HEK293 (cell line): ENCODE measurements at regions not wholly inside any gene's neighbourhood (a gene's known extent, or its start where the extent isn't known, plus 50 kb on each side); places are given as distances from the start of the nearest gene placed in this dataset.

Experiments
- CTCF ChIA-PET: fragments of 350-600 bp; formaldehyde crosslinking; extraction: SDS; loops from one replicate; lab custom pipeline; 2021; ENCODE audit warnings: antibody characterized with exemption; lab: Yijun Ruan, JAX
- POLR2A ChIA-PET: fragments of 300-600 bp; formaldehyde crosslinking; extraction: SDS; loops from one replicate; lab custom pipeline; 2020; ENCODE audit warnings: antibody characterized with exemption, inconsistent platforms; lab: Yijun Ruan, JAX
- H3K27ac ChIP-seq: fragments of 200-500 bp; sonication (Bioruptor generic); 2 replicates; pipeline ENCODE4 v1.5.1; 2014; ENCODE audit warnings: low read depth, low read length, control low read depth, inconsistent platforms; ENCODE audit errors: extremely low read depth
- H3K36me3 ChIP-seq, 2 experiments: fragments of 200-500 bp in 1 of 2; sonication (Bioruptor generic) in 1 of 2; 1 replicate in 1 of 2; 2 replicates in 1 of 2; pipeline ENCODE4 v1.5.1; 2014 to 2017; ENCODE audit warnings: inconsistent platforms in 2 of 2, low read length in 2 of 2; ENCODE audit not compliant: control insufficient read depth in 2 of 2, insufficient read depth in 1 of 2
- H3K4me1 ChIP-seq: fragments of 200-500 bp; sonication (Bioruptor generic); 2 replicates; pipeline ENCODE4 v1.5.1; 2014; ENCODE audit warnings: mild to moderate bottlenecking, low read length, inconsistent platforms; ENCODE audit not compliant: control insufficient read depth, insufficient read depth
- H3K4me3 ChIP-seq: 2 replicates; pipeline ENCODE4 v1.5.1; 2011; ENCODE audit warnings: low read depth, mild to moderate bottlenecking, control low read depth, low read length, moderate library complexity
- H3K9me3 ChIP-seq: fragments of 200-500 bp; sonication (Bioruptor generic); 2 replicates; pipeline ENCODE4 v1.5.1; 2014; ENCODE audit warnings: low read depth, low read length, inconsistent platforms; ENCODE audit not compliant: control insufficient read depth, insufficient read depth
- AEBP2 ChIP-seq: fragments of 450-650 bp; formaldehyde crosslinking; IDR thresholded peaks from 2 replicates; pipeline ENCODE4 v1.5.1; 2016; ENCODE audit warnings: missing biosample characterization, missing genetic modification characterization, borderline replicate concordance
- BCL11B ChIP-seq: fragments of 450-650 bp; formaldehyde crosslinking; IDR thresholded peaks from 2 replicates; pipeline ENCODE4 v1.5.1; 2016; ENCODE audit warnings: low read depth, missing biosample characterization, missing genetic modification characterization
- HOXD13 ChIP-seq: sonication (generic); formaldehyde crosslinking; IDR thresholded peaks from 2 replicates; pipeline ENCODE4 v1.8.0; 2022; ENCODE audit warnings: missing genetic modification reagents, borderline replicate concordance
- SP2 ChIP-seq: fragments of 450-650 bp; formaldehyde crosslinking; IDR thresholded peaks from 2 replicates; pipeline ENCODE4 v1.5.1; 2016; ENCODE audit warnings: missing biosample characterization, missing genetic modification characterization
- ZFP3 ChIP-seq: fragments of 450-650 bp; formaldehyde crosslinking; IDR thresholded peaks from 2 replicates; pipeline ENCODE4 v1.5.1; 2016; ENCODE audit warnings: low read depth, missing biosample characterization, missing genetic modification characterization
- ZNF10 ChIP-seq: fragments of 450-650 bp; formaldehyde crosslinking; IDR thresholded peaks from 2 replicates; pipeline ENCODE4 v1.5.1; 2017; ENCODE audit warnings: missing biosample characterization, missing genetic modification characterization
- ZNF146 ChIP-seq: fragments of 450-650 bp; formaldehyde crosslinking; IDR thresholded peaks from 2 replicates; pipeline ENCODE4 v1.5.1; 2016; ENCODE audit warnings: missing biosample characterization, missing genetic modification characterization
- ZNF157 ChIP-seq: fragments of 450-650 bp; formaldehyde crosslinking; IDR thresholded peaks from 2 replicates; pipeline ENCODE4 v1.5.1; 2016; ENCODE audit warnings: missing biosample characterization, missing genetic modification characterization
- ZNF174 ChIP-seq: fragments of 450-650 bp; formaldehyde crosslinking; IDR thresholded peaks from 2 replicates; pipeline ENCODE4 v1.5.0; 2017; ENCODE audit warnings: missing biosample characterization, mild to moderate bottlenecking, missing genetic modification characterization
- ZNF354C ChIP-seq: fragments of 450-650 bp; formaldehyde crosslinking; IDR thresholded peaks from 2 replicates; pipeline ENCODE4 v1.5.1; 2016; ENCODE audit warnings: missing biosample characterization, missing genetic modification characterization, low read depth, borderline replicate concordance
- ZNF394 ChIP-seq: fragments of 450-650 bp; formaldehyde crosslinking; IDR thresholded peaks from 2 replicates; pipeline ENCODE4 v1.5.1; 2016; ENCODE audit warnings: missing biosample characterization, missing genetic modification characterization, mild to moderate bottlenecking, moderate library complexity, borderline replicate concordance
- ZNF529 ChIP-seq: fragments of 450-650 bp; formaldehyde crosslinking; IDR thresholded peaks from 2 replicates; pipeline ENCODE4 v1.5.1; 2017; ENCODE audit warnings: missing genetic modification characterization, missing biosample characterization; ENCODE audit not compliant: insufficient replicate concordance
- ZNF596 ChIP-seq: fragments of 450-650 bp; IDR thresholded peaks from 2 replicates; pipeline ENCODE4 v1.5.0; 2018; ENCODE audit warnings: missing biosample characterization, mild to moderate bottlenecking, missing genetic modification characterization, moderate library complexity
- ZNF623 ChIP-seq: fragments of 450-650 bp; formaldehyde crosslinking; IDR thresholded peaks from 2 replicates; pipeline ENCODE4 v1.5.1; 2016; ENCODE audit warnings: missing biosample characterization, missing genetic modification characterization
- ZNF629 ChIP-seq: fragments of 450-650 bp; formaldehyde crosslinking; IDR thresholded peaks from 2 replicates; pipeline ENCODE4 v1.5.1; 2017; ENCODE audit warnings: missing biosample characterization, missing genetic modification characterization
- ZNF777 ChIP-seq: fragments of 450-650 bp; formaldehyde crosslinking; IDR thresholded peaks from 2 replicates; pipeline ENCODE4 v1.5.1; 2017; ENCODE audit warnings: missing biosample characterization, missing genetic modification characterization, borderline replicate concordance
- TF ChIP-seq, protein P1 (sequence below): fragments of 450-650 bp; formaldehyde crosslinking; conservative IDR thresholded peaks from 2 replicates; pipeline ENCODE4 v1.5.1; 2016; ENCODE audit warnings: low read depth, missing biosample characterization, missing genetic modification characterization
- TF ChIP-seq, protein P2 (sequence below): fragments of 450-650 bp; IDR thresholded peaks from 2 replicates; pipeline ENCODE4 v1.5.1; 2018; ENCODE audit warnings: missing biosample characterization, mild to moderate bottlenecking, missing genetic modification characterization

DNA sequence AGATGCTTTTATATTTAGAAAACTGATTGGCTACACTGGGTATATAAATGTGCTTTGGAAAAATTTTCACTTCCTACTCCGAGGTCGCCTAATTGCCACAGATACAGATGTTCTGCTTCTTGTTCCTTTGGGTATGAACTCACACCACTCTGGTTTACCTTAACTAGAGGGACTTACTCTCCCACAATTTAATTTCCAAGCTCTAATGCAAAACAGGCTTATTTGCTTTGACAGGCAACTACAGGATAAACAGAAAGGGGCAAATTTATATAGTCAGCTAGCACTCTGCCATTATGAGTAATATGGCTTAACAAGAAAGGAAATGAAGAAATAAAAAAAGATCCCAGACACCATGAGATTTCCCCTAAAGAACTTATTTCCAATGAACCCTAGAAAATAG is 156.9 kb upstream of the ZFP64 start:
- Histone ChIP-seq H3K4me1 (no peaks in the 10 kb centered on the region), H3K4me3 (no peak overlapping the region), H3K36me3 (no peaks in the 10 kb centered on the region), H3K27ac (no peak overlapping the region), H3K9me3 (no peaks in the 10 kb centered on the region)
- CTCF ChIA-PET = no interaction called here
- POLR2A ChIA-PET = no interaction called here
- no peak for TF ChIP-seq ZNF623 (tag by site-specific recombination)
- no peak for TF ChIP-seq ZNF529

DNA sequence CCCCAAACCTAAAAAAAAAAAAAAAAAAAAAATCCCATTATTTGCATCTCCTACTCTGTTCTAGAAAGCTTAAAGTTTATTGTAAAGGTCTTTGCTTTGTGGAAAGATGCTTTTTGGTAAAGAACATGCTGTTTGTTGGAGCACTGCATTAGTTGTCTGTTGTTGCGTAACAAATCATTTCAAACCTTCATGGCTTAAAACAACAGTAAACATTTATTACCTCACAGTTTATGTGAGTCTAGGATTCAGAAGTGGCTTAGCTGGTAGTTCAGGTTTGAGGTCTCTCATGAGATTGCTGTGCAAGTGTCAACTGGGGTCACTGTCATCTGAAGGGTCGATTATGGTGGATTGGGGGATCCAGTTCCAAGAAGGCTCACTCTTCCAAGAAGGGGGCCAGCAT is 155.2 kb upstream of the ZFP64 start:
- H3K4me3 ChIP-seq = no peak overlapping the region
- ChIA-PET CTCF (interaction anchor here (0.6 kb wide), 1 partner anchor 16 kb away, joined by 4 read pairs; no protein-coding TSS in a partner anchor), POLR2A (no interaction called here)
- no peaks in the 10 kb centered on the region for H3K4me1 ChIP-seq
- TF ChIP-seq ZNF354C (no peak), ZNF394 (tag by site-specific recombination) (no peak), AEBP2 (no peak), SP2 (no peak), ZNF777 (tag by site-specific recombination) (no peak), ZNF596 (tag by site-specific recombination) (no peak), ZNF10 (tag by site-specific recombination) (no peak), BCL11B (tag by site-specific recombination) (no peak), ZNF174 (tag by site-specific recombination) (no peak), ZFP3 (tag by site-specific recombination) (no peak), ZNF157 (tag by site-specific recombination) (no peak), ZNF629 (tag by site-specific recombination) (no peak), ZNF146 (tag by site-specific recombination) (no peak), HOXD13 (CRISPR knock-in tag) (no peak)
- TF ChIP-seq, protein P1, sequence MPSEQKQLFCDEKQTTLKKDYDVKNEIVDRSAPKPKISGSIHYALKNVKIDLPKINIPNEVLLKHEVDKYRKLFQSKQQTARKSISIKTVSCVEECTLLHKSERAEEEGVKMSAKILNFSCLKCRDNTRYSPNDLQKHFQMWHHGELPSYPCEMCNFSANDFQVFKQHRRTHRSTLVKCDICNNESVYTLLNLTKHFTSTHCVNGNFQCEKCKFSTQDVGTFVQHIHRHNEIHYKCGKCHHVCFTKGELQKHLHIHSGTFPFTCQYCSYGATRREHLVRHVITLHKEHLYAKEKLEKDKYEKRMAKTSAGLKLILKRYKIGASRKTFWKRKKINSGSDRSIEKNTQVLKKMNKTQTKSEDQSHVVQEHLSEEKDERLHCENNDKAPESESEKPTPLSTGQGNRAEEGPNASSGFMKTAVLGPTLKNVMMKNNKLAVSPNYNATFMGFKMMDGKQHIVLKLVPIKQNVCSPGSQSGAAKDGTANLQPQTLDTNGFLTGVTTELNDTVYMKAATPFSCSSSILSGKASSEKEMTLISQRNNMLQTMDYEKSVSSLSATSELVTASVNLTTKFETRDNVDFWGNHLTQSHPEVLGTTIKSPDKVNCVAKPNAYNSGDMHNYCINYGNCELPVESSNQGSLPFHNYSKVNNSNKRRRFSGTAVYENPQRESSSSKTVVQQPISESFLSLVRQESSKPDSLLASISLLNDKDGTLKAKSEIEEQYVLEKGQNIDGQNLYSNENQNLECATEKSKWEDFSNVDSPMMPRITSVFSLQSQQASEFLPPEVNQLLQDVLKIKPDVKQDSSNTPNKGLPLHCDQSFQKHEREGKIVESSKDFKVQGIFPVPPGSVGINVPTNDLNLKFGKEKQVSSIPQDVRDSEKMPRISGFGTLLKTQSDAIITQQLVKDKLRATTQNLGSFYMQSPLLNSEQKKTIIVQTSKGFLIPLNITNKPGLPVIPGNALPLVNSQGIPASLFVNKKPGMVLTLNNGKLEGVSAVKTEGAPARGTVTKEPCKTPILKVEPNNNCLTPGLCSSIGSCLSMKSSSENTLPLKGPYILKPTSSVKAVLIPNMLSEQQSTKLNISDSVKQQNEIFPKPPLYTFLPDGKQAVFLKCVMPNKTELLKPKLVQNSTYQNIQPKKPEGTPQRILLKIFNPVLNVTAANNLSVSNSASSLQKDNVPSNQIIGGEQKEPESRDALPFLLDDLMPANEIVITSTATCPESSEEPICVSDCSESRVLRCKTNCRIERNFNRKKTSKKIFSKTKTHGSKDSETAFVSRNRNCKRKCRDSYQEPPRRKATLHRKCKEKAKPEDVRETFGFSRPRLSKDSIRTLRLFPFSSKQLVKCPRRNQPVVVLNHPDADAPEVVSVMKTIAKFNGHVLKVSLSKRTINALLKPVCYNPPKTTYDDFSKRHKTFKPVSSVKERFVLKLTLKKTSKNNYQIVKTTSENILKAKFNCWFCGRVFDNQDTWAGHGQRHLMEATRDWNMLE = no peak
- TF ChIP-seq, protein P2, sequence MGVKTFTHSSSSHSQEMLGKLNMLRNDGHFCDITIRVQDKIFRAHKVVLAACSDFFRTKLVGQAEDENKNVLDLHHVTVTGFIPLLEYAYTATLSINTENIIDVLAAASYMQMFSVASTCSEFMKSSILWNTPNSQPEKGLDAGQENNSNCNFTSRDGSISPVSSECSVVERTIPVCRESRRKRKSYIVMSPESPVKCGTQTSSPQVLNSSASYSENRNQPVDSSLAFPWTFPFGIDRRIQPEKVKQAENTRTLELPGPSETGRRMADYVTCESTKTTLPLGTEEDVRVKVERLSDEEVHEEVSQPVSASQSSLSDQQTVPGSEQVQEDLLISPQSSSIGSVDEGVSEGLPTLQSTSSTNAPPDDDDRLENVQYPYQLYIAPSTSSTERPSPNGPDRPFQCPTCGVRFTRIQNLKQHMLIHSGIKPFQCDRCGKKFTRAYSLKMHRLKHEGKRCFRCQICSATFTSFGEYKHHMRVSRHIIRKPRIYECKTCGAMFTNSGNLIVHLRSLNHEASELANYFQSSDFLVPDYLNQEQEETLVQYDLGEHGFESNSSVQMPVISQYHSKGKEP (tag by site-specific recombination) = no peak
- no peak overlapping the region for H3K27ac ChIP-seq
- H3K9me3 ChIP-seq = no peaks in the 10 kb centered on the region
- H3K36me3 ChIP-seq = no peaks in the 10 kb centered on the region
